ENCODE measurements at regions not wholly inside any gene's neighbourhood (a gene's known extent, or its start where the extent isn't known, plus 50 kb on each side); places are given as distances from the start of the nearest gene placed in this dataset.
A peak's percentile ranks its signal among the peaks of the same experiment; 100 is the strongest.

GRCh38 chr17:77426676-77427386 lies 286.1 kb downstream of the SEC14L1 start:
- no peak for DNase-seq (ENCODE audit: low read depth in 2 of 2, low spot score in 1 of 2)

- DNase-seq (ENCODE audit: low read depth in 2 of 2, low spot score in 1 of 2): no peak
These were observed 286.7 kb downstream of the SEC14L1 start for GRCh38 chr17:77427391-77427991.

- no peak for DNase-seq (ENCODE audit: low read depth in 2 of 2, low spot score in 1 of 2)
These were observed 287.4 kb downstream of the SEC14L1 start for GRCh38 chr17:77428020-77428748.

GRCh38 chr17:77428749-77429368 lies 288.1 kb downstream of the SEC14L1 start:
- DNase-seq (ENCODE audit: low read depth in 2 of 2, low spot score in 1 of 2): no peak

- DNase-seq (ENCODE audit: low read depth in 2 of 2, low spot score in 1 of 2): no peak
These were observed 288.7 kb downstream of the SEC14L1 start for GRCh38 chr17:77429369-77429968.

GRCh38 chr17:77429969-77430752 lies 289.4 kb downstream of the SEC14L1 start:
- DNase-seq (ENCODE audit: low read depth in 2 of 2, low spot score in 1 of 2): peak; percentile 63 to 85

- DNase-seq (ENCODE audit: low read depth in 2 of 2, low spot score in 1 of 2): no peak
These were observed 291.4 kb downstream of the SEC14L1 start for GRCh38 chr17:77432034-77432661.

GRCh38 chr17:77432742-77433141 lies 292.0 kb downstream of the SEC14L1 start:
- no peak for DNase-seq (ENCODE audit: low read depth in 2 of 2, low spot score in 1 of 2)

GRCh38 chr17:77433385-77434135 lies 292.8 kb downstream of the SEC14L1 start:
- no peak for DNase-seq (ENCODE audit: low read depth in 2 of 2, low spot score in 1 of 2)

GRCh38 chr17:77434136-77435114 lies 293.7 kb downstream of the SEC14L1 start:
- no peak for DNase-seq (ENCODE audit: low read depth in 2 of 2, low spot score in 1 of 2)

GRCh38 chr17:77435272-77436057 lies 294.7 kb downstream of the SEC14L1 start:
- no peak for DNase-seq (ENCODE audit: low read depth in 2 of 2, low spot score in 1 of 2)

GRCh38 chr17:77436058-77436442 lies 295.3 kb downstream of the SEC14L1 start:
- no peak for DNase-seq (ENCODE audit: low read depth in 2 of 2, low spot score in 1 of 2)

GRCh38 chr17:77436481-77436880 lies 295.7 kb downstream of the SEC14L1 start:
- DNase-seq (ENCODE audit: low read depth in 2 of 2, low spot score in 1 of 2): no peak

GRCh38 chr17:77437017-77437416 lies 296.2 kb downstream of the SEC14L1 start:
- DNase-seq (ENCODE audit: low read depth in 2 of 2, low spot score in 1 of 2): no peak

GRCh38 chr17:77437747-77438146 lies 297.0 kb downstream of the SEC14L1 start:
- DNase-seq (ENCODE audit: low read depth in 2 of 2, low spot score in 1 of 2): no peak

GRCh38 chr17:77438241-77439188 lies 297.7 kb downstream of the SEC14L1 start:
- no peak for DNase-seq (ENCODE audit: low read depth in 2 of 2, low spot score in 1 of 2)
